GM12892 (cell line): ENCODE measurements at regions not wholly inside any gene's neighbourhood (a gene's known extent, or its start where the extent isn't known, plus 50 kb on each side); places are given as distances from the start of the nearest gene placed in this dataset.

Source experiments
- DNase-seq: peaks from one replicate; pipeline ENCODE4 v3.0.0; 2011; ENCODE audit not compliant: insufficient read length
- FAIRE-seq: peaks from 2 replicates; lab custom pipeline; 2011; peaks lifted over from hg19 to GRCh38; lab: Jason Lieb, UNC
- POLR2A ChIP-seq: IDR thresholded peaks from 2 replicates; pipeline ENCODE4 v1.6.1; 2011; ENCODE audit warnings: low read depth, low read length, control low read depth
- POLR2AphosphoS5 ChIP-seq: IDR thresholded peaks from 2 replicates; pipeline ENCODE4 v1.6.1; 2011; ENCODE audit warnings: low read depth, low read length, control low read depth
- TAF1 ChIP-seq: IDR thresholded peaks from 2 replicates; pipeline ENCODE4 v1.6.1; 2011; ENCODE audit warnings: low read depth, mild to moderate bottlenecking, control low read depth, low read length, borderline replicate concordance

GRCh38 chr4:41853973-41854372 is 81.3 kb upstream of the TMEM33 start:
- FAIRE-seq (no peak), DNase-seq (no peak)
- TF ChIP-seq TAF1 (no peak), POLR2A (no peak), POLR2AphosphoS5 (no peak)

GRCh38 chr4:41852229-41852628 is 83.0 kb upstream of the TMEM33 start:
- DNase-seq (no peak), FAIRE-seq (no peak)
- TF ChIP-seq POLR2AphosphoS5 = no peak
- TF ChIP-seq POLR2A = no peak
- no peak for TF ChIP-seq TAF1

GRCh38 chr4:41851621-41852020 is 83.6 kb upstream of the TMEM33 start:
- FAIRE-seq = no peak
- no peak for TF ChIP-seq TAF1
- no peak for TF ChIP-seq POLR2AphosphoS5
- no peak for TF ChIP-seq POLR2A
- DNase-seq = no peak

- TF ChIP-seq POLR2A (no peak), TAF1 (no peak)
- DNase-seq (no peak), FAIRE-seq (no peak)
Observed at GRCh38 chr4:41844327-41844726, 90.9 kb upstream of the TMEM33 start.

GRCh38 chr4:41839916-41840854 is 91.7 kb upstream of the PHOX2B start:
- peak; percentile 96 for FAIRE-seq
- no peak for TF ChIP-seq POLR2AphosphoS5
- no peak for TF ChIP-seq POLR2A
- TF ChIP-seq TAF1 = no peak
- no peak for DNase-seq

- no peak for FAIRE-seq
- DNase-seq = no peak
- no peak for TF ChIP-seq TAF1
- TF ChIP-seq POLR2A = no peak
- no peak for TF ChIP-seq POLR2AphosphoS5
Observed at GRCh38 chr4:41838590-41838989, 90.1 kb upstream of the PHOX2B start.

- FAIRE-seq (no peak), DNase-seq (no peak)
Observed at GRCh38 chr4:41835321-41835995, 86.9 kb upstream of the PHOX2B start.

GRCh38 chr4:41832961-41833360 is 84.4 kb upstream of the PHOX2B start:
- no peak for FAIRE-seq
- no peak for DNase-seq
- TF ChIP-seq POLR2A (no peak), POLR2AphosphoS5 (no peak), TAF1 (no peak)

More at GRCh38 chr4:41835321-41835995, 86.9 kb upstream of the PHOX2B start:
- TF ChIP-seq POLR2AphosphoS5 (no peak), TAF1 (no peak), POLR2A (no peak)

GRCh38 chr4:41822325-41822724 is 73.8 kb upstream of the PHOX2B start:
- FAIRE-seq = no peak
- TF ChIP-seq POLR2AphosphoS5 (no peak), POLR2A (no peak), TAF1 (no peak)
- no peak for DNase-seq

GRCh38 chr4:41820473-41820872 is 71.9 kb upstream of the PHOX2B start:
- FAIRE-seq = no peak
- DNase-seq = no peak
- TF ChIP-seq POLR2AphosphoS5 = no peak
- no peak for TF ChIP-seq POLR2A
- no peak for TF ChIP-seq TAF1

- no peak for DNase-seq
- no peak for TF ChIP-seq POLR2AphosphoS5
- no peak for TF ChIP-seq TAF1
- no peak for TF ChIP-seq POLR2A
- no peak for FAIRE-seq
Observed at GRCh38 chr4:41819621-41820020, 71.1 kb upstream of the PHOX2B start.

GRCh38 chr4:41815473-41815872 is 66.9 kb upstream of the PHOX2B start:
- TF ChIP-seq POLR2AphosphoS5 (no peak), TAF1 (no peak), POLR2A (no peak)
- FAIRE-seq = no peak
- DNase-seq = no peak
